Activated T-helper 17 cell treated with anti-CD3 and anti-CD28 coated beads, Interleukin-2, amount 50 U/mL, for 72 hours (primary cell): ENCODE measurements at regions not wholly inside any gene's neighbourhood (a gene's known extent, or its start where the extent isn't known, plus 50 kb on each side); places are given as distances from the start of the nearest gene placed in this dataset.

ENCODE experiments used
- ATAC-seq: fragments of 150-1000 bp; cut with Tn5 transposase; replicated peaks from 2 replicates; pipeline ENCODE4 v1.10.0; 2021; ENCODE audit warnings: mild to moderate bottlenecking, moderate library complexity
- H3K27ac Mint-ChIP-seq: one replicate; pipeline ENCODE4 v1.8.0; 2022; ENCODE audit warnings: mixed read lengths
- H3K27me3 Mint-ChIP-seq: one replicate; pipeline ENCODE4 v1.8.0; 2022; ENCODE audit warnings: mixed read lengths
- H3K36me3 Mint-ChIP-seq: one replicate; pipeline ENCODE4 v1.8.0; 2022; ENCODE audit warnings: low read depth, mild to moderate bottlenecking, mixed read lengths
- H3K4me1 Mint-ChIP-seq: one replicate; pipeline ENCODE4 v1.8.0; 2022; ENCODE audit warnings: mixed read lengths
- H3K4me3 Mint-ChIP-seq: one replicate; pipeline ENCODE4 v1.8.0; 2022; ENCODE audit warnings: mild to moderate bottlenecking, mixed read lengths
- H3K9me3 Mint-ChIP-seq: one replicate; pipeline ENCODE4 v1.8.0; 2022; ENCODE audit warnings: mixed read lengths

DNA sequence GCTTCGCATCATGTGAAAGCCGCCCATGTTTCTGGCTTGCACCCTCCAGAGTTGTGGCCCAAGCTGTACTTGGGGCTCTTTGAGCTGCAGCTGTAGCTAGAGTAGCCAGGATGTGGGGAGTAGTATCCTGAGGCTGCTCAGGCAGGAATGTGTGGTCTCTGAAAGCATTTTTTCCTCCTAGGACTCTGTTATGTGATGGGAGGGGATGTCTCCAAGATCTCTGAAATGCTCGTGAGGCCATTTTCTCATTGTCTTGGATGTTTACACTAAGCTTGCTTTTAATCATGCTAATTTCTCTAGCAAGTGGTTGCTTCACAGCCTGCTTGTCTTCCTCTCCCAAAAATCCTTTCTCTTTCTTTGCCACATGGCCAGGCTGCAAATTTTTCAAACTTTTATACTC, 687.6 kb downstream of the DCDC2C start:
- H3K36me3 Mint-ChIP-seq: no peaks in the 10 kb centered on the region
- H3K27me3 Mint-ChIP-seq: no peaks in the 10 kb centered on the region
- no peaks in the 10 kb centered on the region for H3K4me1 Mint-ChIP-seq
- no peak overlapping the region for H3K4me3 Mint-ChIP-seq
- H3K9me3 Mint-ChIP-seq: peaks cover 20% of the 10 kb centered on the region
- ATAC-seq: no peak
- no peak overlapping the region for H3K27ac Mint-ChIP-seq

DNA sequence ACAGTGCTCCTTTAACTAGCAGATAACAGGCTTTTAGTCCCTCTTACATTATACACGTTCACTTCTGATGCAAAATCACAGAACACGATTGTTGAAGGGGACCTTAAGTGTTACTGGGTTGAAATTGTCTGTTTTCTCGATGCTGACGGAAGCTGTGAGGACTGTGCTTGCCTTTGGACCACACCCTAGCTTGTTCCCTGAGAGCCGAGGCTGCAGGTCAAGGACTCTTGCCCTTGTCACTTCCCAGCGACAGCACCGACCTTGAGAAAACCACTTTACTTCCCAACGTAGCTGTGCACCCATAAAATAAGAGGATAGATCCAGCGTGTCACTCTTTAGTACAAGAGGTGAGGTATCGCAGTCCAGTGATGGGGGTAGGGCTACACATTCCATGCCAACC, 701.0 kb downstream of the DCDC2C start:
- H3K4me1 Mint-ChIP-seq: no peaks in the 10 kb centered on the region
- ATAC-seq: no peak
- no peaks in the 10 kb centered on the region for H3K27me3 Mint-ChIP-seq
- H3K4me3 Mint-ChIP-seq: no peak overlapping the region
- no peak overlapping the region for H3K27ac Mint-ChIP-seq
- H3K9me3 Mint-ChIP-seq: peaks cover 15% of the 10 kb centered on the region
- no peaks in the 10 kb centered on the region for H3K36me3 Mint-ChIP-seq

DNA sequence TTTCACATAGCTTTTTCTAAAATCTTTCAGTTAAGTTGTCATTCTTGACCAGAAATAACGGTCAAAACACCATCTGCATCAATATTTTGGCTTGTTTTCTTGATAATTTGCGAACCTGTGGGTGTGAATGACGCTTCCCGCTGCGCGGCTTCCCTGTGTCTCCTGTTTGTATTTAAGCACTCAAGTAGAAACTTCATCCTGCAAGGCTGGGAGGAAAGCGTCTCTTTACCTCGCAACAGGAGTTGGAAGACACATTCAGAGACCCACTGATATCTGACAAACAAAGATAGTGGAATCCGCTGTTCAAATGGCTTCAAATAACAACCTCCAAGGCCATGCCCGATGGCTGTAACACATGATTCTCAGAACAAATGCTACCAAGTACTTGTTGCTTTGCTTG, 704.9 kb downstream of the DCDC2C start:
- Mint-ChIP-seq H3K36me3 (no peaks in the 10 kb centered on the region), H3K4me3 (no peak overlapping the region), H3K4me1 (no peaks in the 10 kb centered on the region), H3K27me3 (no peaks in the 10 kb centered on the region), H3K9me3 (peaks cover 25% of the 10 kb centered on the region), H3K27ac (no peak overlapping the region)
- ATAC-seq: no peak

GRCh38 chr2:4412637-4413187, 709.3 kb downstream of the DCDC2C start:
- no peak for ATAC-seq
- no peak overlapping the region for H3K4me3 Mint-ChIP-seq
- no peaks in the 10 kb centered on the region for H3K27me3 Mint-ChIP-seq
- H3K27ac Mint-ChIP-seq: no peak overlapping the region
- H3K9me3 Mint-ChIP-seq: peaks cover 24% of the 10 kb centered on the region
- H3K36me3 Mint-ChIP-seq: no peaks in the 10 kb centered on the region
- H3K4me1 Mint-ChIP-seq: no peaks in the 10 kb centered on the region

DNA sequence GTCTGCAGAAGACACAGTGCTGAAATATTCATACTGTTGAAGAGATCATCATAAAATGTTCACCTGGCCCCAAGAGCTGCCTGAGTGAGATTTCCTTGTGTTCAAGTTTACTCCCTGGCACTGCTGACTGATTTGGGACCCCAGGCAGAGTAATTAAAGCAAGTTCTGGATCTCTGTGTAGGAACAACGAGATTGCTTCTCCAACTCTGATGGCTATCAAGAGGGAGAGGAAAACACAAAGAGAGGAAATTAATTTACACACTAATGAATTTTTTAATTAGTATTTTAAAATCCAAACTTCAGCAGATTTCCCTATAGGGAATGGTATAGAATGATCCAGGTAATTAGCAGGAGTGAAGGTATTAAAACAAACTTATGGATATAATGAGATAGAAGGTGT, 711.8 kb downstream of the DCDC2C start:
- Mint-ChIP-seq H3K9me3 (peaks cover 21% of the 10 kb centered on the region), H3K27ac (no peak overlapping the region), H3K36me3 (no peaks in the 10 kb centered on the region), H3K27me3 (no peaks in the 10 kb centered on the region), H3K4me1 (no peaks in the 10 kb centered on the region), H3K4me3 (no peak overlapping the region)
- no peak for ATAC-seq

GRCh38 chr2:4415810-4416413, 712.5 kb downstream of the DCDC2C start:
- Mint-ChIP-seq H3K36me3 (no peaks in the 10 kb centered on the region), H3K27me3 (no peaks in the 10 kb centered on the region), H3K27ac (no peak overlapping the region), H3K9me3 (peaks cover 17% of the 10 kb centered on the region), H3K4me1 (no peaks in the 10 kb centered on the region), H3K4me3 (no peak overlapping the region)
- no peak for ATAC-seq

- no peaks in the 10 kb centered on the region for H3K27me3 Mint-ChIP-seq
- H3K4me3 Mint-ChIP-seq: no peak overlapping the region
- H3K27ac Mint-ChIP-seq: no peak overlapping the region
- ATAC-seq: no peak
- H3K36me3 Mint-ChIP-seq: no peaks in the 10 kb centered on the region
- H3K4me1 Mint-ChIP-seq: no peaks in the 10 kb centered on the region
- H3K9me3 Mint-ChIP-seq: peaks cover 21% of the 10 kb centered on the region
Observed at GRCh38 chr2:4416431-4416830, 713.1 kb downstream of the DCDC2C start.

GRCh38 chr2:4417771-4418170, 714.4 kb downstream of the DCDC2C start:
- H3K27ac Mint-ChIP-seq: no peak overlapping the region
- H3K9me3 Mint-ChIP-seq: peaks cover 17% of the 10 kb centered on the region
- no peaks in the 10 kb centered on the region for H3K36me3 Mint-ChIP-seq
- no peaks in the 10 kb centered on the region for H3K4me1 Mint-ChIP-seq
- H3K4me3 Mint-ChIP-seq: no peak overlapping the region
- no peak for ATAC-seq
- no peaks in the 10 kb centered on the region for H3K27me3 Mint-ChIP-seq

DNA sequence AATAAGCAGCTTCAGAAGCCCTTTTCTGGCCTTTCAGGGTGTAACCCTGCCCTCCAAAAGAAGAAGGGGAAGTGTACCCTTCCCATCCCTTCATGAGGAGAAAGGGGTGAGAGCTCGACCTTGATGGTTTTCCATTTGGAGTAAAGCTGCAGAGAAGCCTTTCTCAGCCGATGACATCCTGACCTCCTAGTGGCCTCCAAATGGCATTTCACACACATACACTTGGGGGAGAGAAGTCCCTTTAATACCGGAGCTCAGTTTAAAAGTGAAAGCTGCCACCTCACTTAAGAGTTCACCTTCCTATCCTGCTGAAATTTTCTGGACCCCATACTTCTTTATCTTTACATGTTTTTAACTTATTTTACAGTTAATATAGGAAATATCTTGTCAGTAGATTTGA, 716.7 kb downstream of the DCDC2C start:
- H3K36me3 Mint-ChIP-seq: no peaks in the 10 kb centered on the region
- H3K4me1 Mint-ChIP-seq: no peaks in the 10 kb centered on the region
- H3K27ac Mint-ChIP-seq: no peak overlapping the region
- H3K9me3 Mint-ChIP-seq: peaks cover 14% of the 10 kb centered on the region
- no peak for ATAC-seq
- H3K4me3 Mint-ChIP-seq: no peak overlapping the region
- H3K27me3 Mint-ChIP-seq: no peaks in the 10 kb centered on the region

DNA sequence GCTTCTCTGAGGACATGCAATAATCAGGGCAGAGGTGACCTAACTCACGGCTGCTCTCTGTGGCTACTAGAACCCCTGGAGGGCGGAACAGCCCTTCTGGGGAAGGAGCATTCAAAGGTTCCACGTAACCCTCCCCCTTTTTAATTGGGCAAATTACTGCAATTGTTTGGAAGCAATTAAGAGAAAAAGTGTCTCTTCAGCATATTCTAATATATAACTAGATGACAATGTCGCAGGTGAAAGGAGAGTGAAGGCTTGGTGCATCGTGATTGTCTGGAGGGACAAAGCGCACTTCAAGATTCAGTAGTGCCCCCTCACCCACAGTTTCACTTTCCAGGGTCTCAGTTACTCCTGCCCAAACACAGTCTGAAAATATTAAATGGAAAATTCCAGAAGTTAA, 720.8 kb downstream of the DCDC2C start:
- Mint-ChIP-seq H3K4me1 (no peaks in the 10 kb centered on the region), H3K27ac (no peak overlapping the region), H3K36me3 (no peaks in the 10 kb centered on the region)

DNA sequence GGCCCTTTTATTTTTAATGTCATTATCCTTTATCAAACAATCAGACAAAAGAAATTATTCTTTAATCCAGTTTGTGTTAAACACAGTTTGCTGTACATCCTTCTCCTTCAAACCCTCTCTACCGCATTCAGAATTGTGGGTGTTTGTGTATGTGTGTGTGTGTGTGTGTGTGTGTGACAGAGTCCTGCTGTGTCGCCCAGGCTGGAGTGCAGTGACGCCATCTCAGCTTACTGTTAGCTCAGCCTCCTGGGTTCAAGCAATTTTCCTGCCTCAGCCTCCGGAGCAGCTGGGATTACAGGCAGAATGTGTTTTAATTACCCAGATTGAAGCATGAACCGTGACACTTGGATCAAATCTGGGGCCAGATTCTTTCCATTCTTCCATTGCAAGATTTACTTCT, 723.7 kb downstream of the DCDC2C start:
- H3K27me3 Mint-ChIP-seq: no peaks in the 10 kb centered on the region
- no peaks in the 10 kb centered on the region for H3K4me1 Mint-ChIP-seq
- ATAC-seq: no peak
- no peaks in the 10 kb centered on the region for H3K36me3 Mint-ChIP-seq
- no peak overlapping the region for H3K4me3 Mint-ChIP-seq
- peaks cover 16% of the 10 kb centered on the region for H3K9me3 Mint-ChIP-seq
- no peak overlapping the region for H3K27ac Mint-ChIP-seq

More for the DNA sequence above, 720.8 kb downstream of the DCDC2C start:
- H3K27me3 Mint-ChIP-seq: no peaks in the 10 kb centered on the region
- peaks cover 22% of the 10 kb centered on the region for H3K9me3 Mint-ChIP-seq
- H3K4me3 Mint-ChIP-seq: no peak overlapping the region
- ATAC-seq: no peak

DNA sequence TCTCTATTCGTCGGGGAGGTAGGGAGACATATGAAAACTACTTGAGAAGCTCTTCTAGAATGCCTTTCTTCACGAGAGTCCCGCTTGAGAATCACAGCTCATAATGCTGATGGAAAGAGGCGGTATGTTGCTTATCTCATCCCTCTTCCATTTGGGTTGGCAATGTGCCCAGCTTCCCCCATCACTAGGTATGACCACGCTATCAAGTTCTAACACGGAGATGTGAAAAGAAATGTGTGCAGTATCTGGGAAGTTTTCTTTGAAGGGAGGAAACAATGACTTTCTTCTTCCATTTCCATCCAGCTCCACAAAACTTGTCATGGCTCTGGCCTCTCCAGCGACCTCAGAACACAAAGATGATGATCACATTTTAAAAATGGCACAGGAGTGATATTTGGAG, 742.4 kb downstream of the DCDC2C start:
- H3K4me1 Mint-ChIP-seq: no peaks in the 10 kb centered on the region
- peaks cover 10% of the 10 kb centered on the region for H3K9me3 Mint-ChIP-seq
- H3K27ac Mint-ChIP-seq: no peak overlapping the region
- H3K36me3 Mint-ChIP-seq: no peaks in the 10 kb centered on the region
- ATAC-seq: no peak
- H3K27me3 Mint-ChIP-seq: no peaks in the 10 kb centered on the region
- H3K4me3 Mint-ChIP-seq: no peak overlapping the region

- ATAC-seq: no peak
- H3K36me3 Mint-ChIP-seq: no peaks in the 10 kb centered on the region
Observed at GRCh38 chr2:4454907-4455306, 751.5 kb downstream of the DCDC2C start.

DNA sequence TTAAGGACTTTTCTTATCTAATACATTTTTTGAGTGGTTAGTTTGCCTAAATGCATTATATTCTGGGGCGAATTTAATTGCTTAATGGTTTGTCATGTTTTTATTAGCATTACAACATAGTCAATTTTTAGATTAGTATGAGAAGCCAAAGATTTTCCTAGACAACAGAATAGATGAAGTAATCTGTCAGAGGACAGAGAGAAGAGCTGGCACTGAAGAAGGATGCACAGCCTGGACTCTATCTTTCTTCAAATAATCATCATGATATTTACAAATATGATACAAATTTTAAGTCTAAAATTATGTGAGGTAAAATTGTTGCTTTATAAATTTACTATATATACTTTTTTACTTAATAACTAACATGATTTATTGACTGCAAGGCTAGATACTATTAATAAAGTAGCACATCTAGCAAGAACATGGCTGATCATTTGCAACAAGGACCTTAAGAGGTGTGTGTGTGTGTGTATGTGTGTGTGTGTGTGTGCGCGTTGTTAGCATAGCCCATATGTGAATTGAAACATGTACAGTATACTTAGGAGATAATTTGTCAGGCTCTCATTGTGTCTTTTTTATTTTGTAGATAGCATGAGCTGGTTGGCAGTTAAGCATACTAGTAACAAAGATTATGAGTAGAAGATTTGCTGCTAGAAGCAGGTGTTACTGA, 752.2 kb downstream of the DCDC2C start:
- H3K36me3 Mint-ChIP-seq: no peaks in the 10 kb centered on the region
- H3K9me3 Mint-ChIP-seq: peaks cover 35% of the 10 kb centered on the region
- no peak overlapping the region for H3K4me3 Mint-ChIP-seq
- no peak overlapping the region for H3K27ac Mint-ChIP-seq
- no peaks in the 10 kb centered on the region for H3K4me1 Mint-ChIP-seq
- no peak for ATAC-seq
- H3K27me3 Mint-ChIP-seq: no peaks in the 10 kb centered on the region

More at GRCh38 chr2:4454907-4455306, 751.5 kb downstream of the DCDC2C start:
- H3K27me3 Mint-ChIP-seq: no peaks in the 10 kb centered on the region
- H3K27ac Mint-ChIP-seq: no peak overlapping the region
- H3K4me1 Mint-ChIP-seq: no peaks in the 10 kb centered on the region
- peaks cover 35% of the 10 kb centered on the region for H3K9me3 Mint-ChIP-seq
- no peak overlapping the region for H3K4me3 Mint-ChIP-seq

GRCh38 chr2:4464634-4465266, 761.4 kb downstream of the DCDC2C start:
- no peak overlapping the region for H3K4me3 Mint-ChIP-seq
- H3K4me1 Mint-ChIP-seq: peaks cover 3% of the 10 kb centered on the region
- H3K9me3 Mint-ChIP-seq: peaks cover 17% of the 10 kb centered on the region
- no peaks in the 10 kb centered on the region for H3K36me3 Mint-ChIP-seq
- no peak overlapping the region for H3K27ac Mint-ChIP-seq
- H3K27me3 Mint-ChIP-seq: no peaks in the 10 kb centered on the region
- ATAC-seq: no peak
